ENCODE measurements at regions not wholly inside any gene's neighbourhood (a gene's known extent, or its start where the extent isn't known, plus 50 kb on each side); places are given as distances from the start of the nearest gene placed in this dataset.

DNA sequence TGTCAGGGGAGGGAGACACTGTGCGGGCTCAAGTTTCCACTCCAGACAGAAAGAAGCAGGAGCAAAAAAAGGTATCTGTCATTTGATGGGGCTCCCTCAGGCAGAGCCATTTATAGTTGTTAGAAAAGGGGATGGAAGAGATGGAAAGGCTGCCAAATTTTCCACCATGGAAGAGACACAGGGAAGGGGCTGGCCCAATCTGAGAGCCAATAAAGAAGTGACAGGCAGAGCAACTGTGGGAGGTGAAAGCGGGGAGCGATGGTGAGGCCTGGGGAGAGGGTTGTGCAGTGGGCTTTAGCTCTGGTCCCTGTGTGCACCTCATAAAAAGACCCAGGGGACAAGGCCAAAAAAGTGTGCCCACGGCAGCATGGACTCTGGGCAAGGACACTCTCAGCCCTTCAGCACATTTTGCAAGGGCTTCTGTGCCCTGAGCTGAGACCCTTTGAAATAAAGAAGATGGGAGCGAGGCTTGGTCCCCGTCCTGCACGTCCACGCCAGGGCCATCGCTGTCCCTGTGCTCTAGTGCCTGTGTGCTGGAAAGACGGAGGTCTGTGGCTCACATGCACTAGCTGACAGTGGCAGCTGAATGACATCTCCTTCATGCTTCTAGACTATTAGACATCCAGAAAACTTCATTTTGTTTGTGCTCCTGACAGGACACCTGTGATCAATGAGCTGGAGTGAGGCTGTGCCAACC, 456.7 kb upstream of the HS6ST1 start:
- Histone ChIP-seq H3K4me1 (ENCODE audit: control insufficient read depth in 1 of 2, insufficient read depth in 2 of 2, low read depth in 1 of 2, low read length in 1 of 2) (peaks cover 0 to 6% of the 10 kb centered on the region in 2 experiments; a peak in 1 of 4 replicates), H3K27me3 (ENCODE audit: insufficient read depth) (no peaks in the 10 kb centered on the region), H3K4me2 (no peak overlapping the region), H3F3A (replicated peaks; ENCODE audit: insufficient read depth) (no peaks in the 10 kb centered on the region), H3K9ac (no peak overlapping the region), H3K79me2 (ENCODE audit: insufficient read depth) (no peaks in the 10 kb centered on the region), H3K36me3 (replicated peaks in 1 of 2; ENCODE audit: control insufficient read depth in 1 of 2, insufficient read depth in 2 of 2, low read length in 1 of 2) (no peaks in the 10 kb centered on the region), H4K20me1 (ENCODE audit: insufficient read depth) (no peaks in the 10 kb centered on the region), H2AFZ (ENCODE audit: low read depth) (no peak overlapping the region), H3K9me2 (no peaks in the 10 kb centered on the region), H3K4me3 (ENCODE audit: low read depth in 2 of 2, low read length in 1 of 2) (no peak overlapping the region), H3K9me3 (no peaks in the 10 kb centered on the region), H3K27ac (ENCODE audit: low read depth in 2 of 2, low read length in 1 of 2) (no peak overlapping the region)
- TF ChIP-seq TAF1 (IDR thresholded peaks at IDR 0.05; ENCODE audit: borderline replicate concordance, low read depth, low read length) (no peak), EZH2phosphoT487 (IDR thresholded peaks at IDR 0.05; ENCODE audit: borderline replicate concordance, low read depth) (no peak)
- CTCF ChIA-PET, result interaction anchor here (0.8 to 1.5 kb wide), 2 partner anchors 19 to 712 kb away, joined by 3 read pairs; no protein-coding TSS in a partner anchor
- DNase-seq, result no peak
- POLR2A ChIA-PET, result no interaction called here
- 46% methylated on average over 10 of the region's 10 CpGs for WGBS (ENCODE audit: low lambda C conversion rate)

DNA sequence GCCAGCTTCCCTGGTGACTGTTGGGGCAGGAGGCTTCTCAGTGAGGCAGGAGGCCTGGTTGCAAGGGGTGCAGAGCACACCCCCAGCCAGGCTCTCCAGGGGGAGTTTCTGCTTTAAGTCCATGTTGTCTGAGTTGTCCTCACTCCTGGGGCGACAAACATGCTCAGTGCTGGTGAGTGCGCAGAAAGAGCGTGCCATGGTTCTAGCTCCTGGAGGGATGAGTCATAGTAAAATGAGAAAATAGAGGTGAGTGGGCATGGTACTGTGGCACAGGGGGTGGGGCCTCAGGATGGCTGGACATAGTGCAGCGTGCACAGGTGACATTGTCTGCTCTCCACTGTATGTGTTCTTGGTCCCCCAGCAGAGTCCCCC, 457.2 kb upstream of the HS6ST1 start:
- H3K27me3 ChIP-seq (ENCODE audit: insufficient read depth), result no peaks in the 10 kb centered on the region
- H3F3A ChIP-seq (replicated peaks; ENCODE audit: insufficient read depth), result no peaks in the 10 kb centered on the region
- H3K9me2 ChIP-seq, result no peaks in the 10 kb centered on the region
- no peak overlapping the region for H3K27ac ChIP-seq (ENCODE audit: low read depth in 2 of 2, low read length in 1 of 2)
- CTCF ChIA-PET, result interaction anchor here (1.5 kb wide), 1 partner anchor 712 kb away, joined by 3 read pairs; no protein-coding TSS in a partner anchor
- no peak overlapping the region for H3K9ac ChIP-seq
- no peaks in the 10 kb centered on the region for H3K36me3 ChIP-seq (replicated peaks in 1 of 2; ENCODE audit: control insufficient read depth in 1 of 2, insufficient read depth in 2 of 2, low read length in 1 of 2)
- no peaks in the 10 kb centered on the region for H3K9me3 ChIP-seq
- no peak overlapping the region for H3K4me3 ChIP-seq (ENCODE audit: low read depth in 2 of 2, low read length in 1 of 2)
- POLR2A ChIA-PET, result no interaction called here
- H3K4me2 ChIP-seq, result no peak overlapping the region
- no peak for DNase-seq
- 60% methylated on average over 4 of the region's 4 CpGs for WGBS (ENCODE audit: low lambda C conversion rate)
- H2AFZ ChIP-seq (ENCODE audit: low read depth), result no peak overlapping the region
- H4K20me1 ChIP-seq (ENCODE audit: insufficient read depth), result no peaks in the 10 kb centered on the region
- no peaks in the 10 kb centered on the region for H3K79me2 ChIP-seq (ENCODE audit: insufficient read depth)
- TF ChIP-seq SIN3A (IDR thresholded peaks at IDR 0.05; ENCODE audit: borderline replicate concordance, low read depth, low read length) (no peak), ELF1 (IDR thresholded peaks at IDR 0.05) (no peak), SMC3 (IDR thresholded peaks at IDR 0.05; ENCODE audit: low read depth, low read length) (no peak), POLR2AphosphoS5 (IDR thresholded peaks at IDR 0.05; ENCODE audit: low read depth, low read length) (no peak), MEF2A (IDR thresholded peaks at IDR 0.05; ENCODE audit: borderline replicate concordance, low read depth) (no peak), GATA2 (CRISPR knock-in tag; IDR thresholded peaks at IDR 0.05) (no peak), RFX5 (IDR thresholded peaks at IDR 0.05; ENCODE audit: low read length) (no peak), YY1 (IDR thresholded peaks at IDR 0.05; ENCODE audit: low read depth) (no peak), FOXM1 (IDR thresholded peaks at IDR 0.05; ENCODE audit: low read depth) (no peak), NRF1 (IDR thresholded peaks at IDR 0.05; ENCODE audit: low read depth, low read length) (no peak), RCOR1 (IDR thresholded peaks at IDR 0.05; ENCODE audit: low read length) (no peak), EP300 (IDR thresholded peaks at IDR 0.05; ENCODE audit: borderline replicate concordance in 1 of 2, low read depth in 1 of 2, low read length in 1 of 2) (no peak), TEAD4 (IDR thresholded peaks at IDR 0.05; ENCODE audit: borderline replicate concordance, insufficient read depth) (no peak), TAF1 (IDR thresholded peaks at IDR 0.05; ENCODE audit: borderline replicate concordance, low read depth, low read length) (no peak), GABPA (IDR thresholded peaks at IDR 0.05; ENCODE audit: low read depth) (no peak)
- TF ChIP-seq, protein P1, sequence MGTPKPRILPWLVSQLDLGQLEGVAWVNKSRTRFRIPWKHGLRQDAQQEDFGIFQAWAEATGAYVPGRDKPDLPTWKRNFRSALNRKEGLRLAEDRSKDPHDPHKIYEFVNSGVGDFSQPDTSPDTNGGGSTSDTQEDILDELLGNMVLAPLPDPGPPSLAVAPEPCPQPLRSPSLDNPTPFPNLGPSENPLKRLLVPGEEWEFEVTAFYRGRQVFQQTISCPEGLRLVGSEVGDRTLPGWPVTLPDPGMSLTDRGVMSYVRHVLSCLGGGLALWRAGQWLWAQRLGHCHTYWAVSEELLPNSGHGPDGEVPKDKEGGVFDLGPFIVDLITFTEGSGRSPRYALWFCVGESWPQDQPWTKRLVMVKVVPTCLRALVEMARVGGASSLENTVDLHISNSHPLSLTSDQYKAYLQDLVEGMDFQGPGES (IDR thresholded peaks at IDR 0.05; ENCODE audit: low read depth, low read length), result no peak
- TF ChIP-seq, protein P2, sequence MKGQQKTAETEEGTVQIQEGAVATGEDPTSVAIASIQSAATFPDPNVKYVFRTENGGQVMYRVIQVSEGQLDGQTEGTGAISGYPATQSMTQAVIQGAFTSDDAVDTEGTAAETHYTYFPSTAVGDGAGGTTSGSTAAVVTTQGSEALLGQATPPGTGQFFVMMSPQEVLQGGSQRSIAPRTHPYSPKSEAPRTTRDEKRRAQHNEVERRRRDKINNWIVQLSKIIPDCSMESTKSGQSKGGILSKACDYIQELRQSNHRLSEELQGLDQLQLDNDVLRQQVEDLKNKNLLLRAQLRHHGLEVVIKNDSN (IDR thresholded peaks at IDR 0.05; ENCODE audit: borderline replicate concordance, low read depth), result no peak
- TF ChIP-seq, protein P3, sequence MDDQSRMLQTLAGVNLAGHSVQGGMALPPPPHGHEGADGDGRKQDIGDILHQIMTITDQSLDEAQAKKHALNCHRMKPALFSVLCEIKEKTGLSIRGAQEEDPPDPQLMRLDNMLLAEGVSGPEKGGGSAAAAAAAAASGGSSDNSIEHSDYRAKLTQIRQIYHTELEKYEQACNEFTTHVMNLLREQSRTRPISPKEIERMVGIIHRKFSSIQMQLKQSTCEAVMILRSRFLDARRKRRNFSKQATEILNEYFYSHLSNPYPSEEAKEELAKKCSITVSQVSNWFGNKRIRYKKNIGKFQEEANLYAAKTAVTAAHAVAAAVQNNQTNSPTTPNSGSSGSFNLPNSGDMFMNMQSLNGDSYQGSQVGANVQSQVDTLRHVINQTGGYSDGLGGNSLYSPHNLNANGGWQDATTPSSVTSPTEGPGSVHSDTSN (IDR thresholded peaks at IDR 0.05), result no peak
- TF ChIP-seq, protein P4, sequence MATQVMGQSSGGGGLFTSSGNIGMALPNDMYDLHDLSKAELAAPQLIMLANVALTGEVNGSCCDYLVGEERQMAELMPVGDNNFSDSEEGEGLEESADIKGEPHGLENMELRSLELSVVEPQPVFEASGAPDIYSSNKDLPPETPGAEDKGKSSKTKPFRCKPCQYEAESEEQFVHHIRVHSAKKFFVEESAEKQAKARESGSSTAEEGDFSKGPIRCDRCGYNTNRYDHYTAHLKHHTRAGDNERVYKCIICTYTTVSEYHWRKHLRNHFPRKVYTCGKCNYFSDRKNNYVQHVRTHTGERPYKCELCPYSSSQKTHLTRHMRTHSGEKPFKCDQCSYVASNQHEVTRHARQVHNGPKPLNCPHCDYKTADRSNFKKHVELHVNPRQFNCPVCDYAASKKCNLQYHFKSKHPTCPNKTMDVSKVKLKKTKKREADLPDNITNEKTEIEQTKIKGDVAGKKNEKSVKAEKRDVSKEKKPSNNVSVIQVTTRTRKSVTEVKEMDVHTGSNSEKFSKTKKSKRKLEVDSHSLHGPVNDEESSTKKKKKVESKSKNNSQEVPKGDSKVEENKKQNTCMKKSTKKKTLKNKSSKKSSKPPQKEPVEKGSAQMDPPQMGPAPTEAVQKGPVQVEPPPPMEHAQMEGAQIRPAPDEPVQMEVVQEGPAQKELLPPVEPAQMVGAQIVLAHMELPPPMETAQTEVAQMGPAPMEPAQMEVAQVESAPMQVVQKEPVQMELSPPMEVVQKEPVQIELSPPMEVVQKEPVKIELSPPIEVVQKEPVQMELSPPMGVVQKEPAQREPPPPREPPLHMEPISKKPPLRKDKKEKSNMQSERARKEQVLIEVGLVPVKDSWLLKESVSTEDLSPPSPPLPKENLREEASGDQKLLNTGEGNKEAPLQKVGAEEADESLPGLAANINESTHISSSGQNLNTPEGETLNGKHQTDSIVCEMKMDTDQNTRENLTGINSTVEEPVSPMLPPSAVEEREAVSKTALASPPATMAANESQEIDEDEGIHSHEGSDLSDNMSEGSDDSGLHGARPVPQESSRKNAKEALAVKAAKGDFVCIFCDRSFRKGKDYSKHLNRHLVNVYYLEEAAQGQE (IDR thresholded peaks at IDR 0.05; ENCODE audit: low read depth, low read length), result no peak
- H3K4me1 ChIP-seq (ENCODE audit: control insufficient read depth in 1 of 2, insufficient read depth in 2 of 2, low read depth in 1 of 2, low read length in 1 of 2), result peaks cover 0 to 6% of the 10 kb centered on the region in 2 experiments; a peak in 1 of 4 replicates

Measured in SK-N-SH (cell line).